ENCODE measurements at regions not wholly inside any gene's neighbourhood (a gene's known extent, or its start where the extent isn't known, plus 50 kb on each side); places are given as distances from the start of the nearest gene placed in this dataset.
A peak's percentile ranks its signal among the peaks of the same experiment; 100 is the strongest.
"Not testable (repeated sequence)": the region's sequence is repeated elsewhere in the genome, so short reads cannot be mapped to it uniquely, and the experiment has no call there.

- no peak for DNase-seq (ENCODE audit: low read depth)
- no peak overlapping the region for H3K4me3 ChIP-seq (ENCODE audit: control insufficient read depth, low read depth, low read length)
- TF ChIP-seq CTCF (conservative IDR thresholded peaks at IDR 0.05; ENCODE audit: control insufficient read depth, insufficient read depth, low read depth, low read length) = no peak
Measured at GRCh38 chr7:65221683-65222082, 152.0 kb upstream of the ZNF92 start.

DNA sequence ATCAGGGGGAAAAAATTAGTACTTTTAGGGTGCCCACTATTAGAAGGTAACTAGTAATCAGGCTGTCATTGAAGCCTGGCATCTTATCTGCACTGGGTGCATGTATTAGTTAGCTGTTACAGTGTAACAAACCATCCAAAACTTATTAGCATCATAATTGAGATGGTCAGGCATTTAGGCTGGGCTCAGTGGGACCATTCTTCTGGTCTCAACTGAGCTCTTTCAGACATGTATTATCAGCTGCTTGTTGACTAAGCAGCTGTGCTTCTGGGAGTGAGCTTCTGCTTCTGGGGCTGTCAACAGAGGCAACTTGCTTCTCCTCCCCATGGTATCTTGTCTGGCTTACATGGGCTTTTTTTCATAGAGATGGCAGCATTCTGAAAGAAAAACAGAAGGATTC, 154.0 kb upstream of the ZNF92 start:
- TF ChIP-seq CTCF (conservative IDR thresholded peaks at IDR 0.05; ENCODE audit: control insufficient read depth, insufficient read depth, low read depth, low read length) = no peak
- DNase-seq (ENCODE audit: low read depth) = no peak

DNA sequence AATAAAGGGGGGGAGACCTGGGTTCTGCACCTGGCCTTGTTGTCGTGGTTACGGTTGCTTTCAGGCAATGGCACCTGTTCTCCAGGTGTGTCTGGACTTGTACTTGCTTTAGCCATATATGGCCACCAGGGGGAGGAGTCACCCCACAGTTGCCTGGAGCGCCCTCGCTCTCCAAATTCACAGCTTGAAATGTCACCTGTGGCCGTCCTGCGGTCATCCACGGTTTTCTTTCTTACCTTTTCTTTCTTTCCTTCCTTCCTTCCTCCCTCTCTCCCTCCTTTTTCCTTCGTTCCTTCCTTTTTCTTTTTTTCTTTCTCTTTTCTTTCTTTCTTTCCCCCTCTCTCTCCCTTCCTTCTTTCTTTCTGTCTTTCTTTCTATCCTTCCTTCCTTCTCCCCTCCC, 157.2 kb upstream of the ZNF92 start:
- peak; percentile 23 for DNase-seq (ENCODE audit: low read depth)
- peak; percentile 54 for TF ChIP-seq CTCF (conservative IDR thresholded peaks at IDR 0.05; ENCODE audit: control insufficient read depth, insufficient read depth, low read depth, low read length)
- H3K4me3 ChIP-seq (ENCODE audit: control insufficient read depth, low read depth, low read length) = no peak overlapping the region

More for the DNA sequence above, 154.0 kb upstream of the ZNF92 start:
- no peak overlapping the region for H3K4me3 ChIP-seq (ENCODE audit: control insufficient read depth, low read depth, low read length)

GRCh38 chr7:65213260-65213659, 160.4 kb upstream of the ZNF92 start:
- H3K4me3 ChIP-seq (ENCODE audit: control insufficient read depth, low read depth, low read length); DNase-seq (ENCODE audit: low read depth): not testable (repeated sequence)

DNA sequence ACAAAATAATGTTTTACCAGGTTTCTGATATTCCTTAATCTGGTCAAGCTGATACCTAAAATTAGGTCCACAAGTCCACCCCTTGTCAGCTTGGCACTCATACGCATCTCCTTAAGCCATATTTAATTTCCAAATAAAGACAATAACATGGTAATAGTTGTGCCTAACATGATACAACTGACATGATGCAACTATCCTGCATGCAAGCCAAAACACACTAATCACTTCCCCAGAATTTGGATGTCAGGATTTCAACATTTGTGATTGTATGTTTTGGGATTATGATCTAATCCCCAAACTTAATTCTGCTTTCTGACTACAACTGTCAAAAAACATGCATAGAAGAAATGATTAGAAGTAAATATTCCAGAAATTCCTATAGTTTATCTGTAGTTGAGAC, 174.4 kb upstream of the ZNF92 start:
- not testable (repeated sequence) for H3K4me3 ChIP-seq (ENCODE audit: control insufficient read depth, low read depth, low read length); DNase-seq (ENCODE audit: low read depth)

- peak; percentile 2 for DNase-seq (ENCODE audit: low read depth)
Measured at GRCh38 chr7:65193334-65194058, 180.2 kb upstream of the ZNF92 start.

DNA sequence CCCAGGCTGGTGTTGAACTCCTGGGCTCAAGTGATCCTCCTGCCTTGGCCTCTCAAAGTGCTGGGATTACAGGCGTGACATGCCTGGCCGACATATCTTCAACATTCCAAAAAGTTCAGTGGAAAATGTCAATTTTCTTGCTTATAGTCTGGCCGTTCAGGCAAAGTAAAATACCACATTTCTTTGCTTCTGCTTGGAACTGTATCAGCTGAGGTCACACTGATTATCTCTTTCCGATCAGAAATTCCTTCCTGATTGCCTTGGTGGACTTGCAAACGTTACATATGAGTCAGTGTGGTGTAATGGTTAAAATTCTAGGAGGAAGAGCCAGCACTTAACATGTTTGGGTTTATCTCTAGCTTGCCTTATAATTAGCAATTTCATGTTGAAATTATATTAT, 170.6 kb upstream of the ERV3-1 start:
- not testable (repeated sequence) for H3K4me3 ChIP-seq (ENCODE audit: control insufficient read depth, low read depth, low read length); DNase-seq (ENCODE audit: low read depth)

More at GRCh38 chr7:65193334-65194058, 180.2 kb upstream of the ZNF92 start:
- not testable (repeated sequence) for H3K4me3 ChIP-seq (ENCODE audit: control insufficient read depth, low read depth, low read length)

DNA sequence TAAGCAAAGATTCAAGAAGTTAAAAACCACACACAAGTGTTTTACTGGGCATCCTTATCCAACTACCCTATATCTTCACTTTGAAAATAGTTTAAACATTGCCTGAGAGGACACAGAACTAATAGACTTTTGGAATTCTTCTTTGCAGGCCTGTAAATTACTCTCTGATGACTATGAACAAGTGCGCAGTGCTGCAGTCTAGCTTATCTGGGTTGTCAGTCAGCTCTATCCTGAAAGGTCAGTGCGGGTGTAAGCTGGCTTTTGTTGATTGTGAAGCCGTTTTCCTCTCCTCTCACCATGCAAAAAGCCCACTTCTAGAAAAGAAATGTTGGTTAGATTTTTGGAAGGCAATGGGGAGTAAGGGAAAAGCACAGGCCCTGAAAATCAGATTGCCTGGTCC, 143.6 kb upstream of the ERV3-1 start:
- H3K4me3 ChIP-seq (ENCODE audit: control insufficient read depth, low read depth, low read length); DNase-seq (ENCODE audit: low read depth): not testable (repeated sequence)

- H3K4me3 ChIP-seq (ENCODE audit: control insufficient read depth, low read depth, low read length) = not testable (repeated sequence)
Measured at GRCh38 chr7:65146118-65146914, 139.8 kb upstream of the ERV3-1 start.

GRCh38 chr7:65145710-65146109, 139.2 kb upstream of the ERV3-1 start:
- not testable (repeated sequence) for DNase-seq (ENCODE audit: low read depth)

More at GRCh38 chr7:65146118-65146914, 139.8 kb upstream of the ERV3-1 start:
- DNase-seq (ENCODE audit: low read depth) = not testable (repeated sequence)

GRCh38 chr7:65145008-65145407, 138.5 kb upstream of the ERV3-1 start:
- not testable (repeated sequence) for DNase-seq (ENCODE audit: low read depth); H3K4me3 ChIP-seq (ENCODE audit: control insufficient read depth, low read depth, low read length)

More at GRCh38 chr7:65145710-65146109, 139.2 kb upstream of the ERV3-1 start:
- H3K4me3 ChIP-seq (ENCODE audit: control insufficient read depth, low read depth, low read length) = not testable (repeated sequence)

GRCh38 chr7:65144557-65144956, 138.1 kb upstream of the ERV3-1 start:
- not testable (repeated sequence) for H3K4me3 ChIP-seq (ENCODE audit: control insufficient read depth, low read depth, low read length); DNase-seq (ENCODE audit: low read depth)

DNA sequence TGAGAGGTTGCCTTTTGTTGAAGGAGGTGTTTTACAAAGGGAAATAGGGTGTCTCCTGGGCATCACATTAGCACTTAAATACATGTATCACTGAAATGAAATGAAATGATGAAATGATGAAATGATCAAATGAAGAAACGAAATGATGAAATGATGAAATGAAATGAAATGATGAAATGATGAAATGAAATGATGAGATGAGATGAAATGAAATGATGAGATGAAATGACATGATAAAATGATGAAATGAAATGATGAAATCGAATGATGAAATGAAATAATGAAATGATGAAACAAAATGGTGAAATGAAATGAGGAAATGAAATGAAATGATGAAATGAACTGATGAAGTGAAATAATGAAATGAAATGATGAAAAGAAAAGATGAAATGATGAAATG, 137.6 kb upstream of the ERV3-1 start:
- H3K4me3 ChIP-seq (ENCODE audit: control insufficient read depth, low read depth, low read length); DNase-seq (ENCODE audit: low read depth): not testable (repeated sequence)

DNA sequence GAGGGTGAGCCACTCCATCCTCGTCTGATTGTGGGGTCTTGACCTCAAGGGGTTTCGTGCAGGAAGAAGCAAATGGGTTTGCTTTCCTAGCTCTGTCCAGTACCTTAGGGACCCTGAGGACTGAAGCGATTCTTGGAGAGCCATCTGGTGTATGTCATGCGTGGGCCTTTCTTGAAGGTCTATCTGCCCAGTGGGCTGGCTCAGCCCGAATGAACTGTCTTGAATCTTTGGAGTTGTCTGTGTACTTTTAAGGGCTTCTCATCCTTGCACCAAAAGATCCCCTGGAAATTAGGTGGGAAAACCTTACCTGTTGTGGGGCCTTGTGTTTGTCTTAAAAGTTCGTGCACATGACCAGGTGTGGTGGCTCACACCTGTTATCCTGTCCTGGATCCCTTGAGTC, 135.4 kb upstream of the ERV3-1 start:
- not testable (repeated sequence) for H3K4me3 ChIP-seq (ENCODE audit: control insufficient read depth, low read depth, low read length); DNase-seq (ENCODE audit: low read depth)

- not testable (repeated sequence) for DNase-seq (ENCODE audit: low read depth); H3K4me3 ChIP-seq (ENCODE audit: control insufficient read depth, low read depth, low read length)
Measured at GRCh38 chr7:65141405-65141778, 134.9 kb upstream of the ERV3-1 start.
